Uterus (tissue), 2 donors: ENCODE measurements at regions not wholly inside any gene's neighbourhood (a gene's known extent, or its start where the extent isn't known, plus 50 kb on each side); places are given as distances from the start of the nearest gene placed in this dataset.

Experiments used
- POLR2A ChIP-seq, 2 donors: fragments of 450-650 bp; IDR thresholded peaks; one replicate each; pipeline ENCODE4 v1.6.1; 2016; ENCODE audit warnings: antibody characterized with exemption in 2 of 2, mild to moderate bottlenecking in 1 of 2, moderate library complexity in 1 of 2
- TF ChIP-seq, protein P1 (sequence below), 4 experiments: fragments of 200-600 bp in 2 of 4; fragments of 450-650 bp in 2 of 4; sonication (generic) in 2 of 4; IDR thresholded peaks; one replicate each; pipeline ENCODE4 v1.5.1; 2016 to 2019; ENCODE audit warnings: antibody characterized with exemption in 4 of 4, mild to moderate bottlenecking in 2 of 4, moderate library complexity in 1 of 4

DNA sequence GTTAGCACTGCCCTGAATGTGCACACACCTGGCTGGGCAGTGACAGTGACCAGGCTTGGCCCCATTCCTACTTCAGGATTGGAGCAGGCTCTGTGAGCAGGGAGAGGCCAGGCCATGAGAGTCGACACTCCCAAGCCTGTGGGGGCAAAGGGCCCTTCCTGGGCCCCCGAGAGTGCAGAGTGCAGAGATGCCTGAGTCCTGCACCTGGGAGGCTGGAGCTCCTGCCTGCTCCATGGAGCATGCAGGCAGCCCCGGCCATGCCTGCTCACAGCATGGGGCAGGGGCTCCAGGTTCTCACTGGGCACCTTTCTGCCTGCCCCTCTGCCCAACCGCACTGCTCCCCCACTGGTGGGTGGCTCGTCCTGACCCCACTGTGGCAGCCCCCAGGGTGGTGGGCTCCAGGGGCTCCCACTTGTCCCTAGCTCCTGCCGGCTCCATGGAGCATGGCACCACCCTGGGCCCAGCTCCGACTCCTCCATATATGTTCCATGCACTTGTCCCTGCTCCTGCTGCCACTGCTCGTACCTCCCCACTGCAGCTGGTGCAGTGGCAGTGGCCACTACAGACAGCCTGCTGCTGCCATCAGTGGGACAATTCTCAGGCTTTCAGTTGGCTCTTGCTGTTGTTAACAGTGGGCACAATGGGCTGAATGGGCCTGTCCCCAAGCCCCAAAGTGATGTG is 282.0 kb downstream of the RPRM start:
- TF ChIP-seq, protein P1, sequence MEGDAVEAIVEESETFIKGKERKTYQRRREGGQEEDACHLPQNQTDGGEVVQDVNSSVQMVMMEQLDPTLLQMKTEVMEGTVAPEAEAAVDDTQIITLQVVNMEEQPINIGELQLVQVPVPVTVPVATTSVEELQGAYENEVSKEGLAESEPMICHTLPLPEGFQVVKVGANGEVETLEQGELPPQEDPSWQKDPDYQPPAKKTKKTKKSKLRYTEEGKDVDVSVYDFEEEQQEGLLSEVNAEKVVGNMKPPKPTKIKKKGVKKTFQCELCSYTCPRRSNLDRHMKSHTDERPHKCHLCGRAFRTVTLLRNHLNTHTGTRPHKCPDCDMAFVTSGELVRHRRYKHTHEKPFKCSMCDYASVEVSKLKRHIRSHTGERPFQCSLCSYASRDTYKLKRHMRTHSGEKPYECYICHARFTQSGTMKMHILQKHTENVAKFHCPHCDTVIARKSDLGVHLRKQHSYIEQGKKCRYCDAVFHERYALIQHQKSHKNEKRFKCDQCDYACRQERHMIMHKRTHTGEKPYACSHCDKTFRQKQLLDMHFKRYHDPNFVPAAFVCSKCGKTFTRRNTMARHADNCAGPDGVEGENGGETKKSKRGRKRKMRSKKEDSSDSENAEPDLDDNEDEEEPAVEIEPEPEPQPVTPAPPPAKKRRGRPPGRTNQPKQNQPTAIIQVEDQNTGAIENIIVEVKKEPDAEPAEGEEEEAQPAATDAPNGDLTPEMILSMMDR (IDR thresholded peaks at IDR 0.05) = no peak
- TF ChIP-seq POLR2A (IDR thresholded peaks at IDR 0.05) = no peak
